Naive B cell (primary cell): ENCODE measurements at regions not wholly inside any gene's neighbourhood (a gene's known extent, or its start where the extent isn't known, plus 50 kb on each side); places are given as distances from the start of the nearest gene placed in this dataset.

ENCODE experiments used
- ATAC-seq, 2 donors: fragments of 150-1000 bp; cut with Tn5 transposase; 2 replicates each; pipeline ENCODE4 v1.10.0; 2021; ENCODE audit warnings: low read depth in 2 of 2, mild to moderate bottlenecking in 2 of 2, moderate library complexity in 2 of 2
- DNase-seq: peaks from one replicate; pipeline ENCODE4 v3.0.0; 2022
- H3K27ac Mint-ChIP-seq, 6 donors: one replicate each; pipeline ENCODE4 v1.8.0; 2020 to 2022; ENCODE audit warnings: mild to moderate bottlenecking in 6 of 6, mixed read lengths in 6 of 6, moderate library complexity in 5 of 6, inconsistent platforms in 2 of 6
- H3K27me3 Mint-ChIP-seq, 3 donors: one replicate each; pipeline ENCODE4 v1.8.0; 2021 to 2022; ENCODE audit warnings: mixed read lengths in 3 of 3, mild to moderate bottlenecking in 1 of 3
- H3K36me3 Mint-ChIP-seq, 2 donors: one replicate each; pipeline ENCODE4 v1.8.0; 2020 to 2022; ENCODE audit warnings: mixed read lengths in 2 of 2, inconsistent platforms in 1 of 2, mild to moderate bottlenecking in 1 of 2
- H3K4me1 Mint-ChIP-seq, 3 donors: one replicate each; pipeline ENCODE4 v1.8.0; 2020 to 2022; ENCODE audit warnings: mixed read lengths in 3 of 3, inconsistent platforms in 1 of 3, mild to moderate bottlenecking in 1 of 3, moderate library complexity in 1 of 3
- H3K4me3 Mint-ChIP-seq, 8 donors: one replicate each; pipeline ENCODE4 v1.8.0; 2020 to 2022; ENCODE audit warnings: mild to moderate bottlenecking in 8 of 8, mixed read lengths in 8 of 8, moderate library complexity in 8 of 8, inconsistent platforms in 2 of 8
- H3K9me3 Mint-ChIP-seq, 7 donors: one replicate each; pipeline ENCODE4 v1.8.0; 2020 to 2022; ENCODE audit warnings: mixed read lengths in 7 of 7, mild to moderate bottlenecking in 5 of 7, inconsistent platforms in 2 of 7, moderate library complexity in 1 of 7

DNA sequence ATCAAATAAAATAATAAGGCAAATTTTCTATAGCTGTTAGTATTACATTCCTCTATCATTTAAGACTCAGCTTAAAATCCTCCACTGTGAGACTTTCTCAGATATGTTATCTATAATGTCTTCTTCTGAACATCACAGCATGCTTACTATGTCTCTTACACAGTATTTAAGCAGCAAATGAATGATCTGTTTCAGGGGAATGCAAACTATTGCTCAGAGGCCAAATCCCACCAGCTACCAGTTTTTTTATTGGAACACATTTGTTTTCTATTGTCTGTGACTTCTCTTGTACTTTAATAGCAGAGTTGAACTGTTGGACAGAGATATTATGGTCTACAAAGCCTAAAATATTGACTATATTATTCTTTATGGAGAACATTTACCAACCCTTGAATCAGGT, 59.6 kb downstream of the C3orf38 start:
- H3K36me3 Mint-ChIP-seq, result no peaks in the 10 kb centered on the region
- H3K27ac Mint-ChIP-seq, result no peak overlapping the region
- no peaks in the 10 kb centered on the region for H3K4me1 Mint-ChIP-seq
- H3K9me3 Mint-ChIP-seq, result no peaks in the 10 kb centered on the region
- H3K27me3 Mint-ChIP-seq, result peaks cover 0 to 6% (median 0%) of the 10 kb centered on the region in 3 donors
- DNase-seq (no peak), ATAC-seq (no peak)
- H3K4me3 Mint-ChIP-seq, result no peak overlapping the region

DNA sequence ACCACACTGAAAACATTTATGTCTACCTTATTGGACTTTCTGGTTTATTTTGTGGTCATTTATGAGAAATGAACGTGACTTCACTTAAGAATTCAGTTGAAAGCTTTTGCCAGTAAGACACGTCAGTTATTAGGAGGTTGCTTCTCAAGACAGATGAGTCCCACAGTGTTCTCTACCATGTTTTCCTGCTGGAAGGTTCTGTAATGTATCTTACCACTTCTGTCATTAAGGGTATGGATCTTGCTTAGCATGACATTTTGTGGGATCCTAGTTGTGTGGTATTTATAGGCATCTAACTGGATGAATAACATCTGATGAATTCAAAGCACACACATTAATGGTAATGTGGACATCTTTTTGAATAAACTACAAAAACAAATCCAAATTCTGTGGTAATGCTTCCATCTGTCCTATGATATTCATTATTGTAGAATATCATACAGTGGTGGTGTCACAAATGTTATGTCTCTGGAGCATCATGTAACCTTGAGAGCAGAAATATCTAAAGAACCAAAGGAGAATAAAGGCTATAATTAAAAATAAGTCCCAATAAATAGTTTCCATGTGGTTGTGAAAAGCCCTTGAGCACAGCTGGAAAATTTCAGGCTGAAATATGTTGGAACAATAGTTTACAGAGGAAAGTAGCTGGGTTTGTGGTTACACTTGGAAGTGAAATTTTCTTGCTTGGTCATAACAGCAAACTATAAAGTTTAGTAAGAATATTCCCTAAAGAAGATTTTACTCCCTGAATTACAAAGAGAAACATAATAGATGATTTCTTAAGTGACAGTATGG, 61.5 kb downstream of the C3orf38 start:
- peaks cover 0 to 8% (median 6%) of the 10 kb centered on the region in 3 donors for H3K27me3 Mint-ChIP-seq
- ATAC-seq (no peak), DNase-seq (no peak)
- H3K4me3 Mint-ChIP-seq, result no peak overlapping the region
- no peak overlapping the region for H3K27ac Mint-ChIP-seq
- H3K4me1 Mint-ChIP-seq, result no peaks in the 10 kb centered on the region
- no peaks in the 10 kb centered on the region for H3K9me3 Mint-ChIP-seq
- H3K36me3 Mint-ChIP-seq, result no peaks in the 10 kb centered on the region

DNA sequence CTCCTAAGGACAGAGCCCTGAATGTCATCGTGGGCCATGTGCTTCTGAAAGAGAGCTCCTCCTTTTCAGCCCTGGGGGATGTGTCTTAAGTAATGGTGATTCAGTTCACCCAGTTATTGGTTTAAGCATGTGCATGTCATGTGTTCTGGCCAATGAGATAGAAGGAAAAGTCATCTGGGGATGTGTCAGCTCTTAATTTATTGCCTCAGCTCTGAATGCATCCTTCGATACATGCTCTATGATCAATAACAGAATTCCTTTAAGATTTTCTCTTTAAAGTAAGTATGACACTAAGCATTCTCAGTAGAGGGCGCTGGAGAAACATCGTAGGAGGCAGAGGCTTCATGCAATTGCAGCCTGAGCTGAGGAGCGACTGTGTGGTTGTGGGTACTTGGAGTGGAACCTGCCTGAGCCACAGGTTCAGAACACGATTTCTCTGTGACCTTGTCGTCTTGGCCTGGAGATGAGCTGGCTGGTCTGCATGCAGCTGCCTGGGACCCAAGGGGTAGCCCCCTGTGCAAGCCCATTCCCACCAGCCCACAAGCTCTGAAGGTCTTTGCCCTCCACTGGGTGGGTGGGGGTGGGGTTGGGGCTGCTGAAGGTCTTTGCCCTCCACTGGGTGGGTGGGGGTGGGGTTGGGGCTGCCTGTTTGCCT, 69.5 kb downstream of the C3orf38 start:
- Mint-ChIP-seq H3K4me3 (peak overlapping the region in 1 of 8 donors; percentile 13), H3K36me3 (no peaks in the 10 kb centered on the region), H3K27ac (no peak overlapping the region), H3K4me1 (peaks cover 9 to 15% (median 15%) of the 10 kb centered on the region in 3 donors), H3K27me3 (peaks cover 0 to 8% (median 0%) of the 10 kb centered on the region in 3 donors), H3K9me3 (no peaks in the 10 kb centered on the region)
- ATAC-seq (peak; percentile 85 to 95), DNase-seq (peak; percentile 47)

DNA sequence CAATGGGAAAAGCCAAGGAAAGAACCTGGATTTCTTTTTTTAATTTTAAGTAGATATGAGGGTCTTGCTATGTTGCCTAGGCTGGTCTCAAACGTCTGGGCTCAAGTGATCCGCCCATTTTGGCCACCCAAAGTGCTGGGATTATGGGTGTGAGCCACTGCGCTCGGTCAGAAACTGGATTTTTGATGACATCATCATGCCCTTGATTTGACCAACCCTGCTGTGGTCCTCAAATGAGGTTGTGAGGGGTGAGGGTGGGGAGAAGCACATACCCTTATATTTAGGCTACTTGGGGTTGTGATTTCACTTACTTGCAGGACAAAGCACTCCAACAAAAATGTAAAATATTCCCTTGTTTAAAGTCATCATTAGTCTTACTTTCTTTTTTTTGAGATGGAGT, 70.4 kb downstream of the C3orf38 start:
- DNase-seq, result no peak
- Mint-ChIP-seq H3K9me3 (no peaks in the 10 kb centered on the region), H3K27me3 (peaks cover 0 to 4% (median 0%) of the 10 kb centered on the region in 3 donors), H3K27ac (peak overlapping the region in 2 of 6 donors; percentile 74 to 84), H3K4me3 (peak overlapping the region in 1 of 8 donors; percentile 19), H3K4me1 (peaks cover 9 to 15% (median 15%) of the 10 kb centered on the region in 3 donors), H3K36me3 (no peaks in the 10 kb centered on the region)
- no peak for ATAC-seq

GRCh38 chr3:88221726-88222125, 72.0 kb downstream of the C3orf38 start:
- peaks cover 9 to 15% (median 15%) of the 10 kb centered on the region in 3 donors for H3K4me1 Mint-ChIP-seq
- DNase-seq (no peak), ATAC-seq (no peak)
- no peaks in the 10 kb centered on the region for H3K27me3 Mint-ChIP-seq
- H3K27ac Mint-ChIP-seq, result peak overlapping the region in 1 of 6 donors; percentile 71
- H3K36me3 Mint-ChIP-seq, result no peaks in the 10 kb centered on the region
- no peaks in the 10 kb centered on the region for H3K9me3 Mint-ChIP-seq
- H3K4me3 Mint-ChIP-seq, result no peak overlapping the region

- Mint-ChIP-seq H3K4me3 (no peak overlapping the region), H3K9me3 (no peaks in the 10 kb centered on the region), H3K36me3 (no peaks in the 10 kb centered on the region), H3K27ac (peak overlapping the region in 2 of 6 donors; percentile 15 to 53), H3K27me3 (no peaks in the 10 kb centered on the region), H3K4me1 (peaks cover 9 to 15% (median 15%) of the 10 kb centered on the region in 3 donors)
- DNase-seq (no peak), ATAC-seq (no peak)
Measured at GRCh38 chr3:88222343-88222742, 72.6 kb downstream of the C3orf38 start.

GRCh38 chr3:88225326-88226008, 75.7 kb downstream of the C3orf38 start:
- peak overlapping the region in 1 of 6 donors; percentile 24 for H3K27ac Mint-ChIP-seq
- no peak for ATAC-seq
- DNase-seq, result no peak
- no peaks in the 10 kb centered on the region for H3K9me3 Mint-ChIP-seq
- no peak overlapping the region for H3K4me3 Mint-ChIP-seq
- no peaks in the 10 kb centered on the region for H3K36me3 Mint-ChIP-seq
- peaks cover 4 to 6% (median 5%) of the 10 kb centered on the region in 3 donors for H3K4me1 Mint-ChIP-seq
- peaks cover 0 to 7% (median 0%) of the 10 kb centered on the region in 3 donors for H3K27me3 Mint-ChIP-seq

DNA sequence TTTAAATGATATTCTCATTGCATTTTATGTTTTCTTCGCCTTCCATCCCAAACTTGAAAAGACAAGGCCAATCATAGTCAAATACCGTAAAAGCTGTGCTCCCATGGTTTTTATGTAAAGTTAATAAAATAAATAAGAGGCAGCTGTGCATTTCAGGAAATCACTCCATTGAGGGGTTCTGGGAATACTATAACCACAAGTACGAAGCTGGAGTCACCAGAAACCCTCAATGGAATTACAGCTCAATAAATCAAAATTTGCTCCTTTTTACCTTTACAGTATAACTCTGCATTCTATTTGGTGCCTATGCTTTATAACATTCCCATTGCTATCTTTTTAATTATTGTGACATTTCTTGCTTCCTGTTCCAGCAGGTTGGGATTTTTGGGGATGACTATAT, 77.2 kb downstream of the C3orf38 start:
- no peak for ATAC-seq
- Mint-ChIP-seq H3K36me3 (no peaks in the 10 kb centered on the region), H3K4me3 (no peak overlapping the region), H3K9me3 (no peaks in the 10 kb centered on the region), H3K27me3 (peaks cover 0 to 9% (median 0%) of the 10 kb centered on the region in 3 donors), H3K4me1 (no peaks in the 10 kb centered on the region), H3K27ac (no peak overlapping the region)
- DNase-seq, result no peak

DNA sequence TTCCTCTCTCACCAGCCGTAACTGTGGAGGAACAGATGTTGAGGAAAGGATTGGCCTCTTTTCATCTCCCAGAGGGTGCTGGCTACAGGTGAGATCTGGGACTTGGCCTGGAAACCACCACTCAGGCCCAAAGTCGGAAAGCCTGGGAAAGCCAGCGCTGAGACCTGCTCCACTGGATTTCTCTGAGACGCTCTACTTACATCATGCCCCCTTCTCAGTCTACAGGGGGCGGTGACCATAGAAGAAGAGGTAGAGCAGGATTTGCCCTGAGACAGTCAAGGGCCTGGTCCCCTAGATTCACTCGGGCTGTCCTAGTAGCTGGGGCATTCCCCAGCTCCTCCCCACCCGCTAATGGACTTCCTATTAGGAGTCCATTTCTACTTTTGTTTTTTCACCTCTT, 80.9 kb downstream of the C3orf38 start:
- Mint-ChIP-seq H3K27me3 (peaks cover 0 to 9% (median 0%) of the 10 kb centered on the region in 3 donors), H3K9me3 (no peaks in the 10 kb centered on the region), H3K27ac (peak overlapping the region in 1 of 6 donors; percentile 18), H3K4me3 (no peak overlapping the region), H3K36me3 (no peaks in the 10 kb centered on the region), H3K4me1 (no peaks in the 10 kb centered on the region)
- DNase-seq (no peak), ATAC-seq (no peak)

DNA sequence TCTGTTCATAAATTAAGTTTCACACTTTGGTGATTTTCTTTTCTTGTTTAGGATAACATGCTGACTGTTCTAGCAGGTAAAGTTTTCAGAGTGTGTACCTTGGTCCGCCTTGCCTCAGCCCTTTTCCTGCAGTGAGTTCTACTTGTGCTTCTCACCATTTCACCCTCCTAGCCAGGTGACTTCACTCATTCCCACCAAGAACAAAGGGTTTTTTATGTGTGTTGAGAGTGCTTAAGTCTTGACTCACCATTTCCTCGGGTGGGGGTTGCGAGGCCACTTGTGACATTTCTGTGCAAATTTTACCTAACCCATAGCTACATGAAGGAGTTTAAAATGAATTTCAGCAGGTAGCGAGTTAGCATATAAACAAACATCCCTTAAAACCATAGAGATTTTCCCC, 81.4 kb downstream of the C3orf38 start:
- H3K4me3 Mint-ChIP-seq, result no peak overlapping the region
- H3K36me3 Mint-ChIP-seq, result no peaks in the 10 kb centered on the region
- no peaks in the 10 kb centered on the region for H3K9me3 Mint-ChIP-seq
- no peak overlapping the region for H3K27ac Mint-ChIP-seq
- ATAC-seq, result no peak
- no peaks in the 10 kb centered on the region for H3K4me1 Mint-ChIP-seq
- no peak for DNase-seq
- H3K27me3 Mint-ChIP-seq, result peaks cover 0 to 9% (median 0%) of the 10 kb centered on the region in 3 donors

DNA sequence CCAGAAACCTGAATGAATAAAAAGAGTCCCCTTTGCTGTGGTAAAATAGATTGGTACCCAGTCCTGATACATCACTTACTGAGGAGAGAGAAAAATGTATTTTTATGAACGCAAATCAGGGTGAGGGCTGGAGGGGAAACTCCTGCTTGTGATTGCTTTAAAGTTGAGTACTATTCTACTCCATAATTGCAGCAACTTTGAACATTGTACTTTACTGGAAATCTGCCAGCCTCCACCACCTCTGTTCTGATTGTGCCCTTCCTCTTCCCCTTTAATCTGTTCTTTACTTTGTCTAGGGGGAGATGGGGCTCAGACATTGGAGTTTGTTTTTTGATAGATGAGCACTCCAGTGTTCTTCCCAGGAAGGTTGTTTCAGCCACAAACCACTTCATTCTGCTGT, 81.9 kb downstream of the C3orf38 start:
- H3K27ac Mint-ChIP-seq, result peak overlapping the region in 1 of 6 donors; percentile 3
- H3K36me3 Mint-ChIP-seq, result no peaks in the 10 kb centered on the region

DNA sequence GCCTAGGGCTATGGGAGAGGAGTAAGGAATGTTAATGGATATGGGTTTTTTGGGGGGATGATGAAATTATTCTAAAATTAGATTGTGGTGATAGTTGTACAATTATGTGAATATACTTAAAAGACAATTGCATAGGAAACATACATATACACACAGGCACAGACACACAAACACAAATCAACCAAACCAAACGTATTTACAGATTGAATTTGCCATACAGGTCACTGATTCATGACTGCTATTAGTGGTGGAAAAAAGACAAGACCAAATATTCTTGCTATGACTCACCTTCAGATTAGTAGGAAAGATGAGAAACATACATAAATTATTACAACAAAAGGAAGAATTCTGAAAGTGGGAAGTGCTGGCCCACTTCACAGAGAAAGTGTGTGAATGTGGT, 85.3 kb downstream of the C3orf38 start:
- Mint-ChIP-seq H3K27ac (no peak overlapping the region), H3K4me1 (no peaks in the 10 kb centered on the region), H3K36me3 (no peaks in the 10 kb centered on the region), H3K9me3 (no peaks in the 10 kb centered on the region), H3K27me3 (peaks cover 0 to 4% (median 0%) of the 10 kb centered on the region in 3 donors), H3K4me3 (no peak overlapping the region)
- no peak for DNase-seq
- ATAC-seq, result no peak

More for the DNA sequence above, 81.9 kb downstream of the C3orf38 start:
- Mint-ChIP-seq H3K4me1 (no peaks in the 10 kb centered on the region), H3K9me3 (no peaks in the 10 kb centered on the region), H3K27me3 (peaks cover 0 to 9% (median 0%) of the 10 kb centered on the region in 3 donors), H3K4me3 (no peak overlapping the region)
- no peak for ATAC-seq
- no peak for DNase-seq

- Mint-ChIP-seq H3K4me3 (no peak overlapping the region), H3K9me3 (peaks cover 0 to 16% (median 9%) of the 10 kb centered on the region in 7 donors), H3K4me1 (no peaks in the 10 kb centered on the region), H3K36me3 (peaks cover 8 to 16% of the 10 kb centered on the region in 2 donors), H3K27me3 (peaks cover 0 to 12% (median 0%) of the 10 kb centered on the region in 3 donors), H3K27ac (no peak overlapping the region)
- ATAC-seq, result no peak
- no peak for DNase-seq
Measured at GRCh38 chr3:88239870-88240269, 90.1 kb downstream of the C3orf38 start.
